Glomerular visceral epithelial cell (primary cell): ENCODE measurements at regions not wholly inside any gene's neighbourhood (a gene's known extent, or its start where the extent isn't known, plus 50 kb on each side); places are given as distances from the start of the nearest gene placed in this dataset.

Experiments
- DNase-seq: peaks from one replicate; pipeline ENCODE4 v3.0.0-alpha.2; 2016; ENCODE audit errors: extremely low spot score

GRCh38 chr2:16173893-16174692, 233.7 kb downstream of the MYCN start:
- DNase-seq = no peak

GRCh38 chr2:16172324-16173175, 232.2 kb downstream of the MYCN start:
- DNase-seq = no peak

- no peak for DNase-seq
Measured at GRCh38 chr2:16171425-16171920, 231.1 kb downstream of the MYCN start.

- DNase-seq = no peak
Measured at GRCh38 chr2:16170675-16171424, 230.5 kb downstream of the MYCN start.

GRCh38 chr2:16169381-16169960, 229.1 kb downstream of the MYCN start:
- DNase-seq = no peak

- DNase-seq = no peak
Measured at GRCh38 chr2:16168506-16169264, 228.3 kb downstream of the MYCN start.

- no peak for DNase-seq
Measured at GRCh38 chr2:16167870-16168426, 227.6 kb downstream of the MYCN start.

GRCh38 chr2:16167451-16167861, 227.1 kb downstream of the MYCN start:
- DNase-seq = no peak

- DNase-seq = no peak
Measured at GRCh38 chr2:16166327-16166981, 226.1 kb downstream of the MYCN start.

GRCh38 chr2:16165518-16166326, 225.4 kb downstream of the MYCN start:
- DNase-seq = no peak

GRCh38 chr2:16162491-16163040, 222.2 kb downstream of the MYCN start:
- no peak for DNase-seq

GRCh38 chr2:16161768-16162490, 221.6 kb downstream of the MYCN start:
- no peak for DNase-seq

GRCh38 chr2:16161085-16161565, 220.8 kb downstream of the MYCN start:
- DNase-seq = no peak

- DNase-seq = no peak
Measured at GRCh38 chr2:16160281-16161084, 220.1 kb downstream of the MYCN start.

- no peak for DNase-seq
Measured at GRCh38 chr2:16156411-16156810, 216.1 kb downstream of the MYCN start.

- DNase-seq = no peak
Measured at GRCh38 chr2:16155766-16156165, 215.4 kb downstream of the MYCN start.

GRCh38 chr2:16155366-16155765, 215.0 kb downstream of the MYCN start:
- no peak for DNase-seq
